H1 (cell line): ENCODE measurements at regions not wholly inside any gene's neighbourhood (a gene's known extent, or its start where the extent isn't known, plus 50 kb on each side); places are given as distances from the start of the nearest gene placed in this dataset.

Source experiments
- POLR2A ChIP-seq, 2 experiments: IDR thresholded peaks; 1 replicate in 1 of 2; 2 replicates in 1 of 2; pipeline ENCODE4 v1.6.1; 2011; ENCODE audit warnings: low read depth in 2 of 2, low read length in 2 of 2, mild to moderate bottlenecking in 2 of 2; ENCODE audit errors: control extremely low read depth in 1 of 2
- TAF7 ChIP-seq: optimal IDR thresholded peaks from 2 replicates; pipeline ENCODE3; 2011; ENCODE audit warnings: low read depth, mild to moderate bottlenecking, inconsistent platforms, low read length, moderate library complexity, borderline replicate concordance

- TF ChIP-seq TAF7 = no peak
- TF ChIP-seq POLR2A (IDR thresholded peaks at IDR 0.05; ENCODE audit: control extremely low read depth in 1 of 2, low read depth in 2 of 2, low read length in 2 of 2) = no peak
Observed at GRCh38 chr21:32108566-32108965, 170.3 kb downstream of the MIS18A start (continued).
